BJ (cell line): ENCODE measurements at regions not wholly inside any gene's neighbourhood (a gene's known extent, or its start where the extent isn't known, plus 50 kb on each side); places are given as distances from the start of the nearest gene placed in this dataset.

ENCODE experiments used
- CTCF ChIA-PET: fragments of 350-600 bp; formaldehyde crosslinking; extraction: SDS; loops from one replicate; lab custom pipeline; 2021; ENCODE audit warnings: antibody characterized with exemption, inconsistent platforms; lab: Yijun Ruan, JAX
- POLR2A ChIA-PET: fragments of 300-600 bp; sonication (Branson Sonifier 250); formaldehyde crosslinking; extraction: SDS; loops from one replicate; lab custom pipeline; 2021; ENCODE audit warnings: antibody characterized with exemption; lab: Charles Lee
- DNase-seq: peaks from one replicate; pipeline ENCODE4 v3.0.0-alpha.2; 2011; ENCODE audit warnings: low read depth
- H3K27me3 ChIP-seq: 2 replicates; pipeline ENCODE4 v1.6.0; 2011; ENCODE audit warnings: low read length; ENCODE audit not compliant: control insufficient read depth, insufficient read depth
- H3K36me3 ChIP-seq: 2 replicates; pipeline ENCODE4 v1.5.1; 2011; ENCODE audit warnings: low read length; ENCODE audit not compliant: control insufficient read depth, insufficient read depth
- H3K4me3 ChIP-seq: 2 replicates; pipeline ENCODE4 v1.5.1; 2011; ENCODE audit warnings: low read depth, mild to moderate bottlenecking, control low read depth, low read length
- TF ChIP-seq, protein P1 (sequence below): IDR thresholded peaks from 2 replicates; pipeline ENCODE4 v1.5.1; 2011; ENCODE audit warnings: low read depth, mild to moderate bottlenecking, control low read depth, inconsistent platforms, low read length, moderate library complexity; ENCODE audit not compliant: insufficient read depth

DNA sequence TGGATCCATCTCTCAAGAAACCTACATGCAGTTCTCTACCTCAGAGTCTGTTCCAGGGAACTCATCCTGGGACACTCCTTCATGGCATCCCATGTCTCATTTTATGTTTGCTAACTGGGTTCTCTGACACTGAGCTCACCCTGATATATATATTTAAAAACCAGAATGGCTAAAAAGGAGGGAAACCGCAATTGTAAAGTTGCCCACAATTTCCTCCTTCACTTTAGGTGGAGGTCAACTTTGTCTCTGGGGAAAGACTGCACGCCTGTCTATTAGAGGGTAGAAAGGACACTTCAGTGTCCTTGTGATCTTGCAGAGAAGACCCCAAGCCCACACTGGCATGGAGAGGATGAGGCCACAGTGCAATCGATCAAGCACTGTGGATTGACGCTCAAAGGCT, 131.7 kb downstream of the TEX36 start:
- DNase-seq = no peak
- POLR2A ChIA-PET = no interaction called here

DNA sequence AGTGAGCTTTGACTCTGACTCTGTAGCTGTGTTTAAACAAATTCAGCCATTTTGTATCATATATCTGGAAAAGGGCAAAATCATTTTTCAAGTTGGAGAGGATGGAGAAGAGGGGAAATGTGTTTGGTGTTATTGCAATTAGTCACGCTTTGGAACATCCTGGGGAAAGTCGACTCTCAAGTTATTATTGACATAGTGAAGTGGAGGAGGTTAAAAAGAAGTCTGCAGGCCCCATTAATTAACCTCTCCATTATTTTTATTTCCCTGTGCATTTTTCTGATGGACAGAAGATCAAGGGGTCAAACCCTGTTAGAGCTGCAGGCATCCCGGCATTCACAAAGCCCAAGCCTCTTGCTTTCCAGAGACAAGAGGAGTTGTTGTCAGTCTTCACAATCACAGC, 132.6 kb downstream of the TEX36 start:
- Histone ChIP-seq H3K27me3 (peaks cover 10% of the 10 kb centered on the region), H3K36me3 (no peaks in the 10 kb centered on the region; the same call in 1 of the 2 replicates), H3K4me3 (no peak overlapping the region)
- ChIA-PET CTCF (no interaction called here), POLR2A (interaction anchor here (0.6 kb wide), 1 partner anchor 48 kb away, joined by 3 read pairs; no protein-coding TSS in a partner anchor)
- DNase-seq = no peak
- TF ChIP-seq, protein P1, sequence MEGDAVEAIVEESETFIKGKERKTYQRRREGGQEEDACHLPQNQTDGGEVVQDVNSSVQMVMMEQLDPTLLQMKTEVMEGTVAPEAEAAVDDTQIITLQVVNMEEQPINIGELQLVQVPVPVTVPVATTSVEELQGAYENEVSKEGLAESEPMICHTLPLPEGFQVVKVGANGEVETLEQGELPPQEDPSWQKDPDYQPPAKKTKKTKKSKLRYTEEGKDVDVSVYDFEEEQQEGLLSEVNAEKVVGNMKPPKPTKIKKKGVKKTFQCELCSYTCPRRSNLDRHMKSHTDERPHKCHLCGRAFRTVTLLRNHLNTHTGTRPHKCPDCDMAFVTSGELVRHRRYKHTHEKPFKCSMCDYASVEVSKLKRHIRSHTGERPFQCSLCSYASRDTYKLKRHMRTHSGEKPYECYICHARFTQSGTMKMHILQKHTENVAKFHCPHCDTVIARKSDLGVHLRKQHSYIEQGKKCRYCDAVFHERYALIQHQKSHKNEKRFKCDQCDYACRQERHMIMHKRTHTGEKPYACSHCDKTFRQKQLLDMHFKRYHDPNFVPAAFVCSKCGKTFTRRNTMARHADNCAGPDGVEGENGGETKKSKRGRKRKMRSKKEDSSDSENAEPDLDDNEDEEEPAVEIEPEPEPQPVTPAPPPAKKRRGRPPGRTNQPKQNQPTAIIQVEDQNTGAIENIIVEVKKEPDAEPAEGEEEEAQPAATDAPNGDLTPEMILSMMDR = no peak

More for the DNA sequence above, 131.7 kb downstream of the TEX36 start:
- TF ChIP-seq, protein P1 = no peak
- H3K36me3 ChIP-seq = no peaks in the 10 kb centered on the region; the same call in 1 of the 2 replicates
- H3K4me3 ChIP-seq = no peak overlapping the region
- CTCF ChIA-PET = no interaction called here
- peaks cover 8% of the 10 kb centered on the region for H3K27me3 ChIP-seq

DNA sequence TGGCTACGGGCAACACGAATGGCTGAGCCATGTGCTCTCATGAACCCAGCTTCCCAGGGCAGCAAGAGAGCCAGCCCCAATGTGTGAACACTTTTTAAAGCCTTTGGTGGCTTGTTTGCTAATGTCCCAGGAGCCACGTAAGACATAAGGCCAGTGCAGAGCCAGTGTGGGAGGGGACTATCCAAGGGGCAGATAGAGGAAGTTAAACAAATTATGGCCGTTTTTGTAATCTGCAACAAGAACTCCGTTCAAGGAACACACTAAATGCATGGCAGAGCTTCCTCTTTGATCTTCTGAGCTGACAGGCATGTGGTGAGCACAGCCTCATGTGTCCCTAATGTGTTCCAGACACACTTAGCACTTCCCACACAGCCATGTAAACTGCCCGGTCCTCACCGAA, 133.3 kb downstream of the TEX36 start:
- ChIA-PET POLR2A (no interaction called here), CTCF (no interaction called here)
- Histone ChIP-seq H3K27me3 (peaks cover 10% of the 10 kb centered on the region), H3K36me3 (no peaks in the 10 kb centered on the region), H3K4me3 (no peak overlapping the region)
- DNase-seq = no peak
- TF ChIP-seq, protein P1 = no peak

DNA sequence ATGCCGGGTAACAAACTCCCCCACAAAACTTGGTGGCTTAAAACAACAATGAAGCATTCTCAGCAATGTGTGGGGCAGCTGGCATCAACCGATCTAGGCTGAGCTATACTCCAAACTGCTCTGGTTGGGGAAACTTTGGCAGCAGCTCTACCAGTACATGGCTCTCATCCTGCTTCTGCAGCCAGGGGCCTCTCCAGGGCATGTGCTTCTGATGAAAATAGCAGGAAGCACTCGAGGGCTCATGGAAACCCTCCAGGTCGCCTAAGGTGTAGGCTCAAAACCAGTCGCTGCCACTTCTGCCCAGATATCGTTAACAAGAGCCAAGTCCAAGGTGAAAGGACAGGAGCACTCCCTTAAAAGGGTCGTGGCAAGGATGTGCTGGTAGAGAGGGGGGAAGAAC, 134.1 kb downstream of the TEX36 start:
- ChIA-PET CTCF (no interaction called here), POLR2A (no interaction called here)
- H3K4me3 ChIP-seq = no peak overlapping the region
- TF ChIP-seq, protein P1 = no peak
- peaks cover 11% of the 10 kb centered on the region for H3K27me3 ChIP-seq
- H3K36me3 ChIP-seq = no peaks in the 10 kb centered on the region
- DNase-seq = no peak

DNA sequence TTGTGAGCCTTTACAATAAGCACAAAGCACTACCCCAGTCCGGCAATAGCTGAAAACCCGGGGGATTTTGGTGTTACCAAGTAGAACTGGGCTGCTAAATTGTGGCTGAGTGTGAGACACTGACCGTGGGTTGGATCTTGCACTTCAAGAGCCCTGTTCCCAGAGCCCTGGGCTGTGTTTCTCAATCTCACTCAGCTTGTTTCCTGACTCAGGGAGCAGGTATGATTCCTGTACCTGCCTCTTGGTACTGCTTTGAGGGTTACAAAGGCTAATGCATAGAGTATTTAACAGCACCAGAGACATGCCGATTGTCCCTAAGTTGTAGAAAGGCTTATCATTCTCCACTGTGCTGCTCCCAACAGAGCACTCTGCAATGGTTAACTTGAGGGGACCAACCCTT, 134.6 kb downstream of the TEX36 start:
- H3K36me3 ChIP-seq = no peaks in the 10 kb centered on the region
- TF ChIP-seq, protein P1 = no peak
- CTCF ChIA-PET = no interaction called here
- no peak overlapping the region for H3K4me3 ChIP-seq
- POLR2A ChIA-PET = no interaction called here
- peaks cover 11% of the 10 kb centered on the region for H3K27me3 ChIP-seq
- DNase-seq = no peak
